G401 (cell line): ENCODE measurements at regions not wholly inside any gene's neighbourhood (a gene's known extent, or its start where the extent isn't known, plus 50 kb on each side); places are given as distances from the start of the nearest gene placed in this dataset.

Experiments used
- DNase-seq: peaks from one replicate; pipeline ENCODE4 v3.0.0-alpha.2; 2015; ENCODE audit warnings: low spot score
- in situ Hi-C: cut with HindIII; loops from 2 replicates; pipeline ENCODE4 v1.10.0; 2016; ENCODE audit warnings: low sequenced_read_pairs, mixed read lengths

- in situ Hi-C loops, result no loop called here
- no peak for DNase-seq
These were observed 56.0 kb upstream of the OR5AK2 start for GRCh38 chr11:56932572-56933220.

GRCh38 chr11:56923116-56923515 lies 65.6 kb upstream of the OR5AK2 start:
- no peak for DNase-seq
- in situ Hi-C loops, result no loop called here

- in situ Hi-C loops, result no loop called here
- DNase-seq, result no peak
These were observed 66.3 kb upstream of the OR5AK2 start for GRCh38 chr11:56922421-56922820.

- no peak for DNase-seq
- in situ Hi-C loops, result no loop called here
These were observed 70.9 kb upstream of the OR5AK2 start for GRCh38 chr11:56917708-56918400.

- DNase-seq, result no peak
- in situ Hi-C loops, result no loop called here
These were observed 72.1 kb upstream of the OR5AK2 start for GRCh38 chr11:56916587-56916986.

GRCh38 chr11:56916162-56916561 lies 72.6 kb upstream of the OR5AK2 start:
- no peak for DNase-seq
- in situ Hi-C loops, result no loop called here

- DNase-seq, result no peak
- in situ Hi-C loops, result no loop called here
These were observed 77.4 kb upstream of the OR5AK2 start for GRCh38 chr11:56911312-56911711.

GRCh38 chr11:56910785-56911184 lies 77.9 kb upstream of the OR5AK2 start:
- no peak for DNase-seq
- in situ Hi-C loops, result no loop called here

GRCh38 chr11:56910046-56910773 lies 78.5 kb upstream of the OR5AK2 start:
- no peak for DNase-seq
- in situ Hi-C loops, result no loop called here

- in situ Hi-C loops, result no loop called here
- DNase-seq, result no peak
These were observed 79.2 kb upstream of the OR5AK2 start for GRCh38 chr11:56909563-56909962.

- in situ Hi-C loops, result no loop called here
- no peak for DNase-seq
These were observed 79.6 kb upstream of the OR5AK2 start for GRCh38 chr11:56909080-56909479.

- in situ Hi-C loops, result no loop called here
- DNase-seq, result no peak
These were observed 82.0 kb upstream of the OR5AK2 start for GRCh38 chr11:56906683-56907148.

GRCh38 chr11:56905936-56906335 lies 82.8 kb upstream of the OR5AK2 start:
- in situ Hi-C loops, result no loop called here
- DNase-seq, result no peak

GRCh38 chr11:56905442-56905841 lies 83.3 kb upstream of the OR5AK2 start:
- no peak for DNase-seq
- in situ Hi-C loops, result no loop called here

- in situ Hi-C loops, result no loop called here
- no peak for DNase-seq
These were observed 89.9 kb upstream of the OR5AK2 start for GRCh38 chr11:56898856-56899255.

- in situ Hi-C loops, result no loop called here
- no peak for DNase-seq
These were observed 98.0 kb upstream of the OR5AK2 start for GRCh38 chr11:56890584-56891305.

GRCh38 chr11:56889986-56890385 lies 98.7 kb upstream of the OR5AK2 start:
- in situ Hi-C loops, result no loop called here
- DNase-seq, result no peak

GRCh38 chr11:56887940-56888339 lies 100.8 kb upstream of the OR5AK2 start:
- DNase-seq, result no peak
- in situ Hi-C loops, result no loop called here

GRCh38 chr11:56886455-56886854 lies 102.3 kb upstream of the OR5AK2 start:
- in situ Hi-C loops, result no loop called here
- no peak for DNase-seq

- DNase-seq, result no peak
- in situ Hi-C loops, result no loop called here
These were observed 102.9 kb upstream of the OR5AK2 start for GRCh38 chr11:56885854-56886253.
